Hindlimb muscle (tissue), 1 donor: ENCODE measurements at regions not wholly inside any gene's neighbourhood (a gene's known extent, or its start where the extent isn't known, plus 50 kb on each side); places are given as distances from the start of the nearest gene placed in this dataset.
"Not testable (repeated sequence)": the region's sequence is repeated elsewhere in the genome, so short reads cannot be mapped to it uniquely, and the experiment has no call there.

Experiments
- DNase-seq: peaks from one replicate; pipeline ENCODE4 v3.0.0-alpha.2; 2013

DNA sequence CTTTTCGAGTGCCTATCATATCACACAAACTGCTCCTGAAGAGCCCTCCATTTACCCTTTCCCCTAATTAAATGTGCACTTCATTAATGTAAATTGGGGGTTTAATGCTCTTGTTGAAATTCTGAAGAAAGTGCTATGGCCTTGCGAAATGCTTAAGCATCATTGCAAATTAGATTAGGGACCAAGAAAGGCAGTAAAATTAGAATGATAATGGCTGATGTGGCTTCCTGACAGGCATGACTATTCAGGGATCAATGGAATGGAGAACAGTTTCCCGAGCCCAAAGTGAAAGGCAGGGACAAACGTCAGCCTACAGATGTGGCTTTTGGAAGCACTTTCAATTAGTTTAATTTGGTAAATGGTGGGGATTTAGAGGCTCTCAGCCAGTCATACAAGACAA is 120.1 kb downstream of the NKX6-1 start:
- no peak for DNase-seq

DNA sequence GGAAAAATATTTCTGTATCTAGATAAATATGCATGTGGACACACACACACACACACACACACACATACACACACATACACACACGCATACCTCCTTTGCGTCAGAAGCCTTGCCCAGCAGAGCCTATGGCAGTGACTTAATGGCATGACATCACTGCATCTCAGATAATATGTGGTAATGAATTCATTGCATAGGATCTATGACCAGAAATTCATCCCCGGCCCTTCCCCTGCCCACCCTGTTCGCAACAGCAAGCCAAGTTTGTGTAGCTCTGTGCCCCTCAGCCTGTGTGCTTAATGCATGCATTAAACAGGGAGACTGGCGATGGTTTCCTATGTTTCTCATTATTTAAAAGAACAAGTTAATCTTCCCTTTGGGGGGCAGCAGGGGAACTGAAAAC is 120.7 kb downstream of the NKX6-1 start:
- no peak for DNase-seq

GRCh38 chr4:84366907-84367306 is 132.2 kb downstream of the NKX6-1 start:
- DNase-seq: no peak

- DNase-seq: no peak
These were observed 132.9 kb downstream of the NKX6-1 start for GRCh38 chr4:84366161-84366560.

DNA sequence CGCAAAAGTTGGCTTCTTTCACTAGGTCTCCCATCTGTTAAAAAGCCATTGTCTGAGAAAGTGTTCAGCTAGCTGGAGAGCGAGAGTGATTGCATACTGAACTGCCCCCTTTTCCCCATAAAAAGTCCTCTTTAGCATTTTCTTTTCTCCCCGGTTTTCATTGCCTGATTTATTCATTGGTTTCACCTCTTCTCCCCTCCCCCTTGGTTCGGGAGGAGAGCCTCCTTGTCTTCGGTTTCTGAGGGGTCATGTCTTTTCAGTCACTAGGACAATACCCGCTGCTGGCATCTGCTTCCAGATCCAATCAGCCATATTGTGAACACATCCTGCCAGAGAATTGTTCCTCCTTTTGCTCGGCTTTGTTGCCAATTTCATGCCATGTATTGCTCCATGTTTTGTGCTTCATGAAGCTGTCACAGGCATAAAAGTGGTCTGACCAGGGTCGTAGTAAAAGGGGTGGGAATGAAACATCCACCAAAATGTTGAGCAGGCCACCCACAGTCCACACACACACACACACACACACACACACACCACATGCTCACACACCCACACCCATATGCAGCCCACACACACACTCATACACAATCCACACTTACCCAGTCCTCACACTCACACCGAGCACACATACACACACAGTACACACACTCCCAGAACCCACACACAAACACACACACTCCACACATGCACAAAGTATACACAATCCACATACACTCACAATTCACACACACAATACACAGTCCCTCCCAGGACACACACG is 136.0 kb downstream of the NKX6-1 start:
- no peak for DNase-seq

GRCh38 chr4:84342161-84342560 is 156.9 kb downstream of the NKX6-1 start:
- DNase-seq: no peak

GRCh38 chr4:84341559-84341958 is 157.5 kb downstream of the NKX6-1 start:
- DNase-seq: no peak

- no peak for DNase-seq
These were observed 160.7 kb downstream of the NKX6-1 start for GRCh38 chr4:84338367-84338766.

GRCh38 chr4:84336964-84337705 is 162.0 kb downstream of the NKX6-1 start:
- DNase-seq: no peak

DNA sequence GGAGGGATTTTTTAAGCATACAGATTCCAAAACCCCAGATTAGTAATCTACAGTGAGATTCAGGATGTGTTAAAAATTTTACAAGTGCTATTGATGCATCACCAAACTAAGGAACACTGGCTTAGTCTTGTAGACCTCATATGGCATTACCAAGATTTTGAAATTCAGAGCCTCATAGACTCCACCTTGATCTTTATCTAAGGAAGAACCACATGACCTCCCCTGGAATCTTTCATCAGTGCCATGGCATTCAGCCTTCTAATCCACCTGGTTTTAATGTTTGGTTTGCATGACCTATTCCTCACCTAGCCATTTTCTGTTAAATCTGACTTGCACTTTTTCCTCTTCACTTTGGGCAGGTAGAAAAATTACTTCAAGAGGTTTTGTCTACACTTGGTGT is 171.6 kb downstream of the NKX6-1 start:
- no peak for DNase-seq

- no peak for DNase-seq
These were observed 173.5 kb downstream of the NKX6-1 start for GRCh38 chr4:84325625-84326024.

GRCh38 chr4:84324303-84325245 is 174.5 kb downstream of the NKX6-1 start:
- DNase-seq: no peak

DNA sequence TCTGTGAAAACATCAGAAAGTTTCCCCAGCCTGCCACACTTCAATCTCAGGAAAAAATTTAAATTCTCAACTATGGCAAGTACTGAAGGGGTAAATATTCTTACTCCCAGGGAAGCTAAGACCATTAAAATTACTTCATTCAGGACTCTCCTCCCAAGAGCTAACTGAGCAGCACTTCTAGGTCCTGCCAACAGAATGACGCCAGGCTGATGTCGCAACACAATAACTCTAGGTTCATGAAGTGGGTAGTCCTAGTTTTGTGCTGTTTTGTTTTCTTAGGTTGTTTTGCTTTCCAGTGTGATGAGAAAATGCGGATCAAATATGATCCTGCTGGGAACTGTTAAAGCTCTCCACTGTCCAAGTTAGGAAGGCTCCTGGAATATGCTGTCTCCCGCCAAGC is 180.0 kb downstream of the NKX6-1 start:
- DNase-seq: peak; percentile 60

DNA sequence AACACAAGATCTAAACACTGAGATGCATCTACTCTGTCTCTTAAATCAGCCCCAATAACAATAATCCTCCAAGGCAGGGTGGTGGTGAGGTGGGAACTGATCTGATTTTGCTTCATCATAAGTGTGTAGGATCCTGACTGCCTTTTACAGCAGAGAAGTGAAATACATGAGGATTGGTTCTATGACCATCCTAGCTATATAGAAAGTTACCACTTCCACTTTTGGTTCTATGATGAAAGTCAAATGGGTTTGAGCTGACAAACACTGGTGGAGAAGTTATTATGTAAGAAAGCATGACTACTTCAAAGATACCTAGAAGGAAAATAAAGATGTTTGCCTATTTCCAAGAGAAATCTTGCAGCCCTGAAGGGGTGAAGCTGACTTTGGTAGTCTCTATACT is 181.6 kb downstream of the NKX6-1 start:
- no peak for DNase-seq

- DNase-seq: no peak
These were observed 186.6 kb downstream of the NKX6-1 start for GRCh38 chr4:84312426-84313012.

DNA sequence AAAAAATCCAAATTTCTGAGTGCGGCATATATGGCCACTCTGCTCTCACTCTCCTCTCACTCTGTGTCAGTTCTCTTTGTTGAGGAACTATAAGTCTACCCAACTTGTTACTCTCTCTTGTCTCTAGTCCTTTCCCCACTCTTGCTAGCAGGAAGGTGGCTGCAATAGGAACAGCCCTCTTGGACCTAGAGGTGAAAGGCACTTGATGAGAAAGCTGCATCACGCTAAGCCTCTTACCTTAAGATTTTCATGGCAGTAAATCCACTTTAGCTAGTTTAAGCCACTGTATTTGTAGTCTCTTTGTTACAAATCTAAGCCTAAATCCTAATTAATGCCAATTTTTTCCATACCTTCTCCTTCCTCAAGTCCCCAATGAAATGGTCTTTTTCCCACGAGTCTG is 189.9 kb downstream of the NKX6-1 start:
- DNase-seq: no peak

- not testable (repeated sequence) for DNase-seq
These were observed 200.3 kb downstream of the NKX6-1 start for GRCh38 chr4:84298719-84299254.

DNA sequence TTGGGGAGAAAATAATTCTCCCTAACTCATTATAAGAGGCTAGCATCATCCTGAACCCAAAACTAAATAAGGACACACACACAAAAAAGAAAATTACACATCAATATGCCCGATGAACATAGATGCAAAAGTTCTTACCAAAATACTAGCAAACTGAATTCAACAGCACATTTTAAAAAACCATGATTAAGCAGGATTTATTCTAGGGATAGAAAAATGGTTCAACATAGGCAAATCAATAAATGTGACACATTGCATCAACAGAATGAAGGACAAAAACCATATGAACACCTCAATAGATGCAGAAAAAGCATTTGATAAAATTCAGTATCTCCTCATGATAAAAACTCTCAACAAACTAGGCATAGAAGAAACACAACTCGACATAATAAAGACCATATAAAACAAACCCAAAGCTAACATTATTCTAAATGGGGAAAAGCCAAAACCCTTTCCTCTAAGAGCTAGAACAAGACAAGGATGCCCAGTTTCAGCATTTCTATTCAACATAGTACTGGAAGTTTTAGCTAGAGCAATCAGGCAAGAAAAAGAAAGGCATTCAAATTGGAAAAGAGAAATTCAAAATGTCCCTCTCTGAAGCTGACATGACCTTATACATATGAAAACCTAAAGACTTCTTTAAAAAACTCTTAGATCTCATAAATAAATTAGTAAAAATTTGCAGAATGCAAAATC is 200.9 kb downstream of the NKX6-1 start:
- DNase-seq: no peak

GRCh38 chr4:84291969-84292368 is 207.1 kb downstream of the NKX6-1 start:
- no peak for DNase-seq

GRCh38 chr4:84286048-84286447 is 213.0 kb downstream of the NKX6-1 start:
- DNase-seq: no peak

DNA sequence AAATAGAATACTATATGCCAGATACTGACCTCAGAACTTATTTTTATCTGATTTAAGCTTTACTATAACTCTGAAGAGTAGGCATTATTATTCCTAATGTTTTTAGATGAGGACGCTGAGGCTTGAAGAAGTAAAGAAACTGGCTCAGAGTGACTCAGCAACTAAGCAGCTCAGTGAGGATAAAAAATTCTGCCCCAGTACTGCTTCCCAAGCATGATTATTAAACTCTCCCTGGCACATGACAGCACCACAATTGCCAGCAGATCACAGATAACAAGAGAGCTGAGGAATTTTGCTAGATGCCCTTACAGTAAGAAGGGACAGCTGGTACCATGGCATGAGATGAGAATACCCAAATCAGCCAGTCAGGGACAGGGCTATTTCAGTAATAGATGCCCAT is 219.4 kb downstream of the NKX6-1 start:
- no peak for DNase-seq

- DNase-seq: no peak
These were observed 221.2 kb downstream of the NKX6-1 start for GRCh38 chr4:84277923-84278322.
